Amygdala (tissue), 56 donors: ENCODE measurements at regions not wholly inside any gene's neighbourhood (a gene's known extent, or its start where the extent isn't known, plus 50 kb on each side); places are given as distances from the start of the nearest gene placed in this dataset.
"Not testable (repeated sequence)": the region's sequence is repeated elsewhere in the genome, so short reads cannot be mapped to it uniquely, and the experiment has no call there.

Experiments used
- DNase-seq, 56 donors: peaks; one replicate each; lab custom pipeline; 2025; lab: John Stamatoyannopoulos, UW

DNA sequence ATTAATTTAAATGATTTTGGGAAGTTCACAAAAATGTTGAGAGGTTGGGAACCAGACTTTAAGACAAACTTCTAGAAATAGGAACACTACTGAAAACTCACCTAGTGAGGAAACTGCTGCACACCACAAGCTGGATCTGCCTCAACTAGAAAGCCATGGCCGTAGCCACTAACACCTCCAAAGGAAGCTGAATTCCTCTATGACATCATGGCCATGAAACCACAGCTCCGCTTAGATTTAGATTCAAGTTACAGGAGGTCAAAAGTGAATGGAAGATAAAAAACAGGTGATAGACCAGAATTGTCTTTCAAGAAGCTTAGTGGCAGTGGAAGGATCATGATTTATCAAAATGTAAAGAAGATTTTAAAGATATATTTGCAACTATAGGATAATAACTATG, 208.8 kb upstream of the ALG10 start:
- DNase-seq: no peak

DNA sequence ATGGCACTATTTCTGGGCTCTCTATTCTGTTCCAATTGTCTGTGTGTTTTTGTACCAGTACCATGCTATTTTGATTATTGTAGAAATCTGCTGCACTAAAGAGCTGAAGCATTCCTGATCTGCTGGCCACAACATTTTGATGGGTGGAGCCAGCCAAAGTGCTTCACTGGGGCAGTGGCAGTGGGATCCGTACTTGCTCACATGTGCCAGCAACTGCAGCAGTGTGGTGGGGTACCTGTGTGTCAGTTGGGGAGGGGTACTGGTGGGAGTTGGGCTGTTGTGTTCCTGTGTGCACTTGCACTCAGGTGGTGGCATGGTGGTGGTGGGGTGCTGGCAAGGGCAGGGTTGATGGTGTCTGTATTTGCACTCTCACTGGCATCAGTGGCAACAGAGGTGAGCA, 204.6 kb upstream of the ALG10 start:
- no peak for DNase-seq

DNA sequence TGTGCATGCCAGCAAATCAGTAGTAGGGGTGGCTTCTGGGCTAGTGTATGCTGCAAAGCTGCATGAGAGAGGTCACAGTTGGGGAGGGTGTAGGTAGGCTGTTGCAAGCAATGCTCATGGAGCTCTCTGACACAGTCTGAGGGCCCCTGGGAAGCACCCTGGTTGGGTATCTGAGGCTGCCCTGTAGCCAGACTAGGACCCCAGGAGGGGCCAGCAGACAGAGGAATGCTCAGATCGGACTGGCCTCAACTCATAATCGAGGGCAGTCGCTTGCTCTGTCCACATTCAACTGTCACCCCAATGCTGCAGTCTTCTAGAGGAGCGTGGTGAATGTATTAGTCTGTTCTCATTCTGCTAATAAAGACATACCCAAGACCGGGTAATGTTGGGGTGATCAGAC, 204.0 kb upstream of the ALG10 start:
- DNase-seq: no peak

DNA sequence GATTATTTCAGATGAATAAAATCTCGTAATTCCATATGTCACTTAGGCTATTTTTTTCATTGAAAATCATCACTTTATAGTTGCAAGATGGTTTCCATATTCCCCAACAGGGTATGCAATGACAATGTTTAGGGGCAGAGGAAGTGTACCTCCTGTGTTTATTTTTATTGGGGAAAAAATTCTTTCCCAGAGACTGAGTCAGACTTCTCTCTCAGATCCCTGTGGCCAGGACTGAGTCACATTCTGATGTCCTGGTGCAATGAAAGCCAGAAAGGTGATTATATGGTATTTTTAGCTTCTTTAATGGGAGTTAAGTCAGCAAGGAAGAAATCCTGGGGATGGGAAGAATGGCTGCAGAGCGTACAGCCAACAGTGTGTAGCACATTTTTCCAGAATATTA, 196.9 kb upstream of the ALG10 start:
- no peak for DNase-seq

DNA sequence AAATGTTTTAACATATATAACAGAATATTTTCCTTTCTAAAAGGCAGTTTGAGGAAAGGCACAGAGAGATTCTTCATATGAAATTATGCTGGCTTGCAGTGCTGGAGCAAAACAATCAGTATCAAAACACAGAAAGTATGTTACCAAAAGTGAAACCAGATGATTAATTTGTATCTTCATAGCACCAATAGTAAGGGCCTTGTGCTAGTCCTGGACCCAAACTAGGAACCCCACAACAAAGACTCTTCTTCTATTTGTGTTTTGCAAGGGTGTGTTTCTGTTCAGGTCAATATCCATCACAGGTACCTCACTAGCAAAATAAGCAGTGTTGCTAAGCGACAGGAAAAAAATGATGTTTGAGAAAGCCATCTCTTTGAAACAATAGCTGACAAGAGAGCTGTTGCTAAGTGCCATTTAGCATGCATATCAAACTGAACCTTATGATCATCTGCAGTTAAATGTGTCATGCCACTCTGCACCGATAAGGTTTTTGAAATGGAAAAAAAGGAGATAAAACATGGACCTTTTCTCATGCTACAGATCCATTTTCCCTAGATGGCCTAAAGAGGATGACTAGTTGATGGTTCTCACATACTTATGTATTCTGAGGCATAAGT, 196.2 kb upstream of the ALG10 start:
- DNase-seq: no peak

DNA sequence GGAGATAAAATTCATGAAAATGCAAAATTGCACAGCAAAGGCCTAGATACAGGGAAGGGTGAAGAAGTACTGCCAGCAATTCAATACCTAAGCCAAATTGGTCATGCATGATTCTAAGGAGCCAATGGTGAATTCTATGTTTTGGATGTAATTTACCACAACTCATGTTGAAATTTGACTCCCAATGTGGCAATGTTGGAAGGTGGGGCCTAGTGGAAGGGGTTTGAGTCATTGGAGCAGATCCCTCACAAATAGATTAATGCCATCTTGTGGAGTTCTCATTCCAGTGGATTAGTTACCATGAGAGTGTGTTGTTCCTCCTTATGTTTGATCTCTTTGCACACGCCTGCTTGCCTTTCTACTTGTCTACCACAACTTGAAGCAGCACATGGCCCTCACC, 194.0 kb upstream of the ALG10 start:
- DNase-seq: no peak

DNA sequence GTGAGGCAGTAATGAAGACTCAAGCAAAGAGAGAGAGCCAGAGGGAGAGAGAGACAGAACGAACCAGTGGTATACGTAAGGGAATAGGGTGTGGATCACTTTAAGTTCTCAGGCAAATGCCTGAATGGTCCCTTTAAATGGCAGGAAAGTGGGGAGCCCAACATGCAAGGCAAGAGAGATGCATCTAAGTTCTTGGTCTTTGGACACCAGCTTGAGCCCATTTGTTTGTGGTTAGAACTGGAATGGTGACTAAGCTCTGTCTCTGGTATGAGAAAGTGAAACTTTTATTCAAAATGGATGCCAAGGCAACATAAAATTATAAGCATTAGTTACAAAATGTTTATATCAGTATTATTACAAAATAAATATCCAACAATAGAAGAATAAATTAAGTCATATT, 192.2 kb upstream of the ALG10 start:
- no peak for DNase-seq

DNA sequence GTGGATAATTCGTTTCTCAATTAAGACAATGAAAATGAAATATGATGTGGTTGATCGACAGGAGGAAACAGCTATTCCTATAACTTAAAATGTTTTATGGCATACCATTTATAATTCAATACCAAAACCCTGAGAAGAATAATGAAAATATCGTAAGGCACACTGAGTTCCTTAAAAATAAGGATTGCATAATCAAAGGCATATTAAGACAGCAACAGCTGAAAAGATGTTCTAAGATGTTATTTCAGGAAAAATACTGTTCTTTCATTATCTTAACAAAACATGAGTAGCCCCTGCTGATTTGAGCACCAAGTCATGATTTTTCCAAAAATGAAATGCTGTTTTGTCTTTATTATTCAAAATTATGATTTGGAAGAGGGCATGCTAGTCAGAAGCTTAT, 189.4 kb upstream of the ALG10 start:
- DNase-seq: no peak

DNA sequence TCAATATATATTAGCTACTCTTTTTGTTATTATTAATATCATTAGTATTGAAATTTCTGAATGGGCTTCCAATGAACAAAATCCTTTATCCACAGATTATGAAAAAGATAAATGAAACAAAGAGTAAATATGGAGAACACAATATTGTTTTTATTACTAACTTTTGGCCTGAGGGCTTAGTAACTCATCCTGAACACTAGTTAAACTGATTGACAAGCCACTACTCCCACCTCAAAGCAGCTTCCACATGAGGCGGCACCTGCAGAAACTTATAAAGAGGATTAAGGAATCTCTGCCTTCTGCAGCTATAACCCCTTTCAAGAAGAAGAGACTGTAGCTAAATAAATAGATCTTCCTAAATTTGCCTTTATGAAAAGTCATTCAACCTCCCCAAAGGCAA, 187.6 kb upstream of the ALG10 start:
- DNase-seq: no peak

DNA sequence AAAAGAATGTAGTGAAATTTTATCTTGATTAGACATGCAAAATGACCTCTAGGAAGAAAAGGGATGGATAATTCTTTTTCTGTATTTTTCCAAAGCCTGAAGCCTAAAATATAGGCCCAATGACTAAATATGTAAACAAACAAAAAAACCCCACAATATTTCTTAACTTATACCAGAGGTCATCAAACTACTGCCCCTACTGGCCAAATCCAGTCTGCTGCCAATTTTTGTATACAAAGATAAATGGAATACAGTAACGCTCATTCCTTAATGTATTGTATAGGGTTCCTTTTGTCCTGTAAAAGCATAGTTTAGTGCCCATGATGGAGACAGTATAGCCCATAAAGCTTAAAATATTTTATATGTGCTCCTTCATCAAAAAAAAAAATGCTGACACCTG, 145.7 kb upstream of the ALG10 start:
- no peak for DNase-seq

DNA sequence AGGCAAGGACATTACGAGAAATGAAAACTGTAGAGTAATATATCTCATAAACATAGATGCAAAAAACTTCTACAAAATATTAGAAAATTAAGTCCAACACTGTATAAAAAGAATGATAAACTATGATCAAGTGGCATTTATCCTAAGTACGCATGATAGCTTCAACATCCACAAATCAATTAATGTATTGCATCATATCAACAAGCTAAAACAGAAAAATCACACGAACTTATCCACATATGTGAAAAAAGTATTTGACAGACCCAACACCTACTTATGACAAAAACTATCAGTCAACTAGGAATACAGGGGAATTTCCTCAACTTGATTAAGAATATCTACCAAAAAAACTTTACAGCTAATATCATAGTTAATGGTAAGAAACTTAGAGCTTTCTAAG, 129.9 kb upstream of the ALG10 start:
- DNase-seq: no peak

DNA sequence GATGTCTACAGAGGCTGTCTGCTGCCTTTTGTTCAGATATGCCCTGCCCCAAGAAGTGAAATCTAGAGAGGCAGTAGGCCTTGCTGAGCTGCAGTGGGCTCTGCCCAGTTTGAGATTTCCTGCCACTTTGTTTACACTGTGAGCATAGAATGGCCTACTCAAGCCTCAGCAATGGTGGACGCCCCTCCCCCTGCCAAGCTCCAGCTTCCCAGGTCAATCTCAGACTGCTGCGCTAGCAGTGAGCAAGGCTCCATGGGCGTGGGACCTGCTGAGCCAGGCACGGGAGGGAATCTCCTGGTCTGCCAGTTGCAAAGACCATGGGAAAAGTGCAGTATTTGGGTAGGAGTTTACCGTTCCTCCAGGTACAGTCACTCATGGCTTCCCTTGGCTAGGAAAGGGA, 101.8 kb upstream of the ALG10 start:
- not testable (repeated sequence) for DNase-seq

DNA sequence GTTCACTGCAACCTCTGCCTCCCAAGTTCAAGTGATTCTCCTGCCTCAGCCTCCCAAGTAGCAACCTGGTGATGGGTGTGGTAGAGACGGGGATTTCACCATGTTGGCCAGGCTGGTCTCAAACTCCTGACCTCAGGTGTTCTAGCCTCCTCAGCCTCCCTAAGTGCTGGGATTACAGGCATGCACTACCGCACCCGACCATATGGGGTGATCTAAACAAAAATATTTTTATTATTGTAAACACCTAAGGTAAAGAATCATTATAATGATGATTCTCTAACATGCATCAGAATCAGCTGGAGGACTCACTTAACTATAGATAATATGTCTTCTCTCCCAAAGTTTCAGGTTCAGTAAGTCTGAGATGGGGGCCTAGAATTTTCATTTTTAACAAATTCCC, 96.2 kb upstream of the ALG10 start:
- no peak for DNase-seq

DNA sequence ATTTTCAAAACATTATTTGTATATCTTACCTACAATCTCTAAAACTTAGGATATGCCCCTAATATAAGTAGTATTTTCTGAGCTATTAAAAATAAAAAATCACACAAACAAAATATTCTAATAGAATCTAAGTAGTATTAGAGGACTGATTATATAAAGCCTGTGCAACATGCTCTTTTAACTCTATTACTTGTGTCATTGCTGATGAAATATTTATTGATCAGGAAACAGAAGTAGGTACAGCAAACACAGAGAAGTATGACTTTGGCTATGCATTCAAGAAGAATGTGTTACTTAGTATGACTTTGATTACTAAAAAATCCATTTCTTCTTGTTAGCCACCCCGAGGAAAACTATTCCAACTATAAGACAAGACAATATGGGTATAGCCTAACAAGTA, 84.6 kb upstream of the ALG10 start:
- not testable (repeated sequence) for DNase-seq

DNA sequence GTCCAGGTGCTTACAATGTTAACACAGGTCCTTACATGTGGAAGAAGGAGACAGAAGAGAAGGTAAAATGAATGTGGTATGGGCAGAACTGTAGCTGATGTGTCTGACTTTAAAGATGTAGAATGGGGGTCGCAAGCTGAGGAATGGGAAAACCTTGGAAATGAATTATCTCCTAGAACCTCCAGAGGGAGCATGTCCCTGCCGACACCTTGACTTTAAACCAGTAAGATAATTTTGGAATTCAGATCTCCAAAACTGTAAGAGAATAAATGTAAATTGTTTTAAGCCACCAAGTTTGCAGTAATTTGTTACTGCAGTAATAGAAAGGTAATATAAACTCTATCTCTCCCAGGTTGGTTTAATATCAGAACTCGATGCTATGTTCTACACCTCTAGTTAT, 80.1 kb upstream of the ALG10 start:
- DNase-seq: no peak

DNA sequence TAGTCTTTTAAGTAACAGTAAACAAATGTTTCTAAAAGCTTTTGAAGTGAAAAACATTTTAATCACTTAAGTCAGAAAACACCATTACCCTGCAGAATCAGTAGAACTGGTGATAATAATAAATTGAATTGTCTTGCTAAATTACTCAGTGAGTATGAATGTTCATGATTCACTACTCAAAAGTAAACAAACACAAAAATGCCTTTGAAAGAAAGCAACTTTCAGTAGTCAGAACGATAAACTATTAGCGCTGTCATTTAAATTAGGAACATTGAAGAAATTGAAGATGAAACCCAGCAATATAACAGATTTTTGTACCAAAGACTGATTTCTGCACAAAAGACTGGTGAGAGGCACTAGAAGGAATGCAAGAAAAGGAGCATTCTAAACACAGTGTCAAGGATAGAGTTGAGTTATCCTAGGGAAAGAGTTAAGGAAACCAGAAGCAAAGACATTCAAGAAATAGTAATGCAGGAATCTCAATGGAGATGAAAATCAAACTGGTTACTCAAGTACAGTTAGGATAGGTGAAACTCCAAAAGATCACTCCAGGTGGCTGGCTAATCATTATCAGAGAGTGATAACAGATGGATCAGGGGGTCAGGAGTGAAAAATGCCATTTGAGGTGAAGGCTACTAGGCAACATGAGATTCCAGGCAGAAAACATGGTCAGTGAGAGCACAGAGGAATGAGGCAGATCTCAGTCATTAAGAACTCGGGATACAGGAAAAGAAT, 77.4 kb upstream of the ALG10 start:
- no peak for DNase-seq

DNA sequence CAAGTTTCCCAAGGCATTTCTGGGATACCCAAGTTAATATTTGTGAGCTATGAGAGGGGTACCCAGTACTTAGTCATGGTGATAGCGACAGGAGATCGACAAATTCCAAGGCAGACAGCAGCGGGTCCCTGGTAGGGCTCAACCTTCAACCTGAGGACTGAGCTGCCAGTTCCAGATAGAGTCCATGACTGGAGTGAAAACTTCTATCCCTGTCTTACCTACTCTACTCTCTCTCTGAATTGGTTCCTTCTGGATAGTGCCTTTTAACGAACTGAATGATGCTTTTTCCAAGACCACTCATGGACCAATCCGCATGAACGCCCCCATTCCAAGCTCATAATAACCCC, 76.9 kb upstream of the ALG10 start:
- DNase-seq: no peak

DNA sequence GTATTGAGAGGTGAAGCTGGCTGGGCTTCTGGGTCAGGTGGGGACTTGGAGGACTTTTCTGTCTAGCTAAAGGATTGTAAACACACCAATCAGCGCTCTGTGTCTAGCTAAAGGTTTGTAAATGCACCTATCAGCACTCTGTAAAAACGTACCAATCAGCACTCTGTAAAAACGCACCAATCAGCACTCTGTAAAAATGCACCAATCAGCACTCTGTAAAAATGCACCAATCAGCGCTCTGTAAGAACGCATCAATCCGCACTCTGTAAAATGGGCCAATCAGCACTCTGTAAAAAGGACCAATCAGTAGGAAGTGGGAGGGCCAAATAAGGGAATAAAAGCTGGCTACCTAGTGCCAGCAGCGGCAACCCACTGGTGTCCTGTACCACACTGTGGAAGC, 56.1 kb upstream of the ALG10 start:
- not testable (repeated sequence) for DNase-seq

DNA sequence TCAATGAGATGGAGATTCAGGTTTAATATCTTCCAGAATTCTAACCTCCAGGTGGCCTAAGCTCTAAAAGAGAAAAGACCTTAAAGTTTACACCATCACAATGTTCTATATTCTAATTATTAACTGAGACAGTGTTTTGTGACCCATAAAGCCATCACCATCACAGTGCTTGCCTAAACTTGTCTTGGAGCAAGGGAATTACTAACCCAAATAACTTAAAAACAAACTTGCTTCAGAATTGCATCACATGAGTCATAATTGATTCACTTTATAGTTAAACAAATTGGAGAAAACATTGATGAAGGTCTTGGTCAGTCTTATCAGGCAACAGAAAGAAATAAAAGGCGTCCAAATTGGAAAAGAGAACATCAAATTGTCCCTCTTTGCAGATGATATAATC, 54.5 kb upstream of the ALG10 start:
- DNase-seq: no peak
